GM19035 (cell line): ENCODE measurements at regions not wholly inside any gene's neighbourhood (a gene's known extent, or its start where the extent isn't known, plus 50 kb on each side); places are given as distances from the start of the nearest gene placed in this dataset.

Experiments
- ATAC-seq: cut with Tn5 transposase; IDR thresholded peaks from one replicate; pipeline ENCODE4 v1.9.1; 2021; ENCODE audit not compliant: unreplicated experiment

DNA sequence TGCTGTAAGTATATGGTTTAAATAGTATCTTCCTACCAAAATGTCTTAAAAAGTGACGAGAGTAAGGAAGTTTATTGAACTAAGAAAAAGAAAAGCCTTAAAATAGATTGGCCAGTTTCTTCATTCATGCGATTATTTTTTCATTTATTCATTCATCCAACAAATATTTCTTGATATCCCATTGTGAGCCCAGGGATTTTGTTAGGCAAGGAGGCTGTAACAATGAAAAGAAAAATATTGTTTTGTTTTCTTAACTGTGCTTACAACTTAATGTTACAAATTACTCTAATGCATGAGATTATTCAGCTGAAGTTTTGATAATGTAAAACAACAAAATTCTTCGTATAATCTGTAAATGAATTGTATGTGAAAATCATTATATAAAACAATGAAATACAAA is 882.0 kb downstream of the LTN1 start:
- no peak for ATAC-seq

GRCh38 chr21:28110074-28110473 is 882.6 kb downstream of the LTN1 start:
- ATAC-seq, result no peak

GRCh38 chr21:28106370-28106890 is 886.2 kb downstream of the LTN1 start:
- no peak for ATAC-seq

GRCh38 chr21:28104346-28104745 is 888.3 kb downstream of the LTN1 start:
- ATAC-seq, result no peak

DNA sequence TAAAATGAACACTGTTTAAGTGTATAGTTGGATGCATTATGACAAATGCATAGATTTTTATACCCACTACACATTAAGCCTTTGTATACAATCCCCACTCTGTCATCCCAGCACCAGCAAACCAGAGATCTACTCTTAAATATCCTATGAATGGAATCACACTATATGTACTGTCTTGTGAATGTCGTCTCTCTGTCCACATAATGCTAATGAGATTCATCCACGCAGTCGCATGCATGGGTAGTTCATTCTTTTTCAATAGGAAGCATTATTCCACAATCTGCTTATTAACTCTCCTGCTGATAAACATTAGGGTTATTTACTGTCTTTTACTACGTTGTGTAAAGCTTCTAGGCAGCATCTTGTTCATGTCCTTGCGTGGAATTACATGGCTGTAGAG is 892.3 kb downstream of the LTN1 start:
- ATAC-seq, result no peak

- no peak for ATAC-seq
Measured at GRCh38 chr21:28099001-28099705, 893.5 kb downstream of the LTN1 start.

DNA sequence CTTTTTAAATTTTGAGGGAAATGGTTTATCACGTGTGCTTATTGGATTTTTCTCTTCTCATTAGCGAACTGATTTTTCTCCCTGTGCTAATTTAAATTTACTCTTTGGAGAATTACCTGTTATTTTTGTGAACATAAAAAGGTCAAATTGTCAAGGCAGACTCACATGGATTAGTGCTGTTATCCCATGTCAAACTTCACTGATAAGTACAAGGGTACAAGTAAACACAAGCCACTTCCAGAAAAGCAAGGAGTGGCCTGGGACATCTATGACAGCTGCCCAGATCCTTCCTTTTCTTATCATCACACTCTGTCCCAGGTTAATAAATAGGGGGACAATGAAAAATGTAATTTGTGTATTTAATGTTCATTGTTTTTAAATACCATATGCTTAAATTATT is 901.2 kb downstream of the LTN1 start:
- no peak for ATAC-seq

- ATAC-seq, result no peak
Measured at GRCh38 chr21:28090546-28090945, 902.1 kb downstream of the LTN1 start.

- no peak for ATAC-seq
Measured at GRCh38 chr21:28089599-28090441, 902.9 kb downstream of the LTN1 start.

DNA sequence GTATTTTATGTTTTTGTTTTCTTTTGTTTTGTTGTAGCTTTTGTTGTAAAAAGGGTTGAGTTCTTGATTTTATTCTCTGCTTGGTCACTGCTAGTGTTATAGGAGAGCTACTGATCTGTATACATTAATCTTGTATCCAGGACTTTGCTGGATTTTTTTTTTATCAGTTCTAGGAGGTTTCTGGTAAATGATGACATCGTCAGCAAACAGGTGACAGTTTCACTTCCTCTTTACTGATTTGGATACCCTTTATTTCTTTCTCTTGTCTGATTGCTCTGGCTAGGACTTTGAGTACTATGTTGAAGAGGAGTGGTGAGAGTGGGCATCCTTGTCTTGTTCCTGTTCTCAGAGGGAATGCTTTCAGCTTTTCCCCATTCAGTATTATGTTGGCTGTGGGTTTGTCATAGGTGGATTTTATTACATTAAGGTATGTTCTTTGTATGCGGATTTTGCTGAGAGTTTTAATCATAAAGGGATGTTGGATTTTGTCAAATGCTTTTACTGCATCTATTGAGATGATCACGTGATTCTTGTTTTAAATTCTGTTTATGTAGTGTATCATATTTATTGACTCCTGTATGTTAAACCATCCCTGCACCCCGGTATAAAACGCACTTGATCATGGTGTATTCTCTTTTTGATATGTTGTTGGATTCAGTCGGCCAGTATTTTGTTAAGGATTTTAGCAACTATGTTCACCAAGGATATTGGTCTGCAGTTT is 905.7 kb downstream of the LTN1 start:
- ATAC-seq, result no peak

- ATAC-seq, result no peak
Measured at GRCh38 chr21:28084951-28085350, 907.7 kb downstream of the LTN1 start.

DNA sequence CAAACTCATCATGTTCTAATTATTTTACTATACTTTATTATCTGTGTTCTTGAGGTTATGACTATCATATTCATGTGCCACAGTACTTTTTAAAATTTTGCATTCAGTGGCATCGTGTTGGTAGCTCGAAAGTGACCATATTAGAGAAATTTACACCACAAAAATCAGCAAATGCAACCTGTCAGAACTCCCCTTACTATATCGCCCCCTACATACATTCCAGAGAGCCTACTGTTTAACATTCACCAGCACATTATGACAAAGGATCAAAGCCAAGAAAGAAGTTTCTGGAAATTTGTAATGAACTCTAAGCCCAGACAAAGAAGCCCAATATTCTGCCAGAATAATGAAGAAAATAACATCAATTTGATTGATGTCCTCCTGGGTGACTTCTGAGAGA is 909.3 kb downstream of the LTN1 start:
- no peak for ATAC-seq

- no peak for ATAC-seq
Measured at GRCh38 chr21:28078126-28078525, 914.6 kb downstream of the LTN1 start.

- no peak for ATAC-seq
Measured at GRCh38 chr21:28074676-28075075, 918.0 kb downstream of the LTN1 start.

DNA sequence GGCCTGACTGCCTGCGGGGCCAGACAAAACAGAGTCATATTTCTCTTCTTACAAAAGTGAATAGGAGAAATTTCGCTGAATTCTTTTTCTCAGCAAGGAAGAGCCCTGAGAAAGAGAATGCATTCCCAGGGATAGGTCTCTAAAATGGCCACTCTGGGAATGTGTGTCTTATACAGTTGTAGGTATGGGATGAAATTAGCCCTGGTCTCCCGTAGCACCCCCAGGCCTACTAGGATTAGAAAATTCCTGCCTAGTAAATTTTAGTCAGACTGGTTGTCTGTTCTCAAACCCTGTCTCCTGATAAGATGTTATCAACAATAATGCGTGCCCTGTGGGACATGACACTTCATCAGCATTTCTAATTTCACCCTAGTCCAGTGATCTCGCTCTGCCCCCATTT is 920.1 kb downstream of the LTN1 start:
- no peak for ATAC-seq

GRCh38 chr21:28069450-28069923 is 923.2 kb downstream of the LTN1 start:
- no peak for ATAC-seq

GRCh38 chr21:28068455-28069358 is 924.0 kb downstream of the LTN1 start:
- no peak for ATAC-seq

DNA sequence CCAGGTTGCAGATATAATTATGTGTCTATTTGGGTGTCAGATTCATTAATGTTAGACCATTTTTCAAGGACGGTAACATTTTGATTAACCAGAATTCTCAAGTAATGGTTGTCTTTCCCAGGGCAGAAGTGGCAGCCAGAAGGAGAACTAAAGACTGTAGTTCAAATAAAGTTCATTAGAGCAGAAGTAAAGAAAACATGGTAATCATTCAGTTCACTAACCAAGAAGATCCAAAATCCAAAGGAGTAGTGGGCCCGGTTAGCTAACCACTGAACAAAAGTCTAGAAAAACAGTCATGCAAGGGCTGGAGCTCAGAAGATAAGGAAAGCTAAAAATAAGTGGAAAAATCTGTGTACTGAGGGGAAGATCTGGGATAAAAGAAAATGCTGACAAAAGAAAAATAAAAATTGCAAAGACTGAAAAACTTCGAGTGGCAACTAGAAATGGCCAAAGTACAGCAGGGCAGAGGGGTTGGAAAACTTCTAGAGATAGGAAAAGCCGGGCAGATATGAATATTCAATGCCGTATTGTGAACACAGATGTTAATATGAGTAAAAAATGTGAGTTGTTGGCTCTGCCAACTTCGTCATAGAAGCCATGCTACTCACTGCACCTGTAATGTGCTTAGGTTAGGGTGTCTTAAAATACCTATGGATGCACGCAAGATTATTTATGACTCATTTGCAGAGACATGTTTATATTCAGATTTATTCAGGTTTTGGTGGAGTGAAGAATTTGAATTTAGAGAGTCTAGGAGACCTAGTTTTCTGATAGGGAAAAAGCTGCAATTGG is 925.9 kb downstream of the LTN1 start:
- ATAC-seq, result no peak

DNA sequence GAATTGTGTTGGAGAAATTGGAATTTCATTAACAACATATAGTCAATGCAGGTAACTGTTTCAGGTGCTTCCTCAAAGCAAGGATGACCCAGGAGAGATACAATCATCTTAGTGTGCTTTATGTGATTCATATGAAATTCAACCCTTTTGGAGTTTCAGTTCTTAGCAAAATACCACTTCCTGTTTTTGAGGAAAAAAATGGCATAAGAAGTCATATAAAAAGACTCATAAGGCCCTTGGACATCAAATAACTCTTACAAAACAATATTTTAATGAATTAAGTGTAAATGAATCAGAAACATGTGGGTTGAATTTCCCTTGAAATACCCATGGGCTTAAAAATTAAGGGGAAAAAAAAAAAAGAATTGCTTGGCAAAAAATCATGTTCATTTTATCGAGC is 926.6 kb downstream of the LTN1 start:
- no peak for ATAC-seq
